Tibial nerve (tissue), 4 donors: ENCODE measurements at regions not wholly inside any gene's neighbourhood (a gene's known extent, or its start where the extent isn't known, plus 50 kb on each side); places are given as distances from the start of the nearest gene placed in this dataset.

Experiments used
- CTCF ChIP-seq, 5 experiments: fragments of 200-600 bp in 3 of 5; fragments of 450-650 bp in 2 of 5; sonication (generic) in 3 of 5; IDR thresholded peaks; one replicate each; pipeline ENCODE4 v1.5.1; 2016 to 2019; ENCODE audit warnings: antibody characterized with exemption in 5 of 5, mild to moderate bottlenecking in 3 of 5, moderate library complexity in 2 of 5
- EP300 ChIP-seq, 2 donors: sonication (generic); formaldehyde crosslinking; IDR thresholded peaks; one replicate each; pipeline ENCODE4 v1.6.1; 2017; ENCODE audit warnings: antibody characterized with exemption in 2 of 2, mild to moderate bottlenecking in 1 of 2

GRCh38 chr11:45503311-45503710 lies 162.1 kb downstream of the CHST1 start:
- TF ChIP-seq CTCF (IDR thresholded peaks at IDR 0.05) = no peak
- no peak for TF ChIP-seq EP300 (IDR thresholded peaks at IDR 0.05)
